HG03066 (cell line): ENCODE measurements at regions not wholly inside any gene's neighbourhood (a gene's known extent, or its start where the extent isn't known, plus 50 kb on each side); places are given as distances from the start of the nearest gene placed in this dataset.

ENCODE experiments used
- ATAC-seq: cut with Tn5 transposase; IDR thresholded peaks from one replicate; pipeline ENCODE4 v1.9.1; 2021; ENCODE audit warnings: low read depth; ENCODE audit not compliant: unreplicated experiment

- ATAC-seq = no peak
Observed at GRCh38 chr10:36188461-36188860, 546.4 kb upstream of the FZD8 start.

GRCh38 chr10:36188080-36188453 is 546.0 kb upstream of the FZD8 start:
- no peak for ATAC-seq

GRCh38 chr10:36187380-36188079 is 545.4 kb upstream of the FZD8 start:
- no peak for ATAC-seq

- no peak for ATAC-seq
Observed at GRCh38 chr10:36185097-36185496, 543.0 kb upstream of the FZD8 start.

- ATAC-seq = no peak
Observed at GRCh38 chr10:36183726-36184125, 541.6 kb upstream of the FZD8 start.

- ATAC-seq = no peak
Observed at GRCh38 chr10:36183056-36183455, 541.0 kb upstream of the FZD8 start.

- no peak for ATAC-seq
Observed at GRCh38 chr10:36182606-36183005, 540.5 kb upstream of the FZD8 start.

GRCh38 chr10:36182179-36182566 is 540.1 kb upstream of the FZD8 start:
- ATAC-seq = no peak

GRCh38 chr10:36181426-36182178 is 539.5 kb upstream of the FZD8 start:
- no peak for ATAC-seq

GRCh38 chr10:36178616-36179015 is 536.5 kb upstream of the FZD8 start:
- no peak for ATAC-seq

- ATAC-seq = no peak
Observed at GRCh38 chr10:36177071-36177470, 535.0 kb upstream of the FZD8 start.

GRCh38 chr10:36175954-36176353 is 533.9 kb upstream of the FZD8 start:
- ATAC-seq = no peak

- no peak for ATAC-seq
Observed at GRCh38 chr10:36173364-36173763, 531.3 kb upstream of the FZD8 start.

- no peak for ATAC-seq
Observed at GRCh38 chr10:36171953-36172940, 530.2 kb upstream of the FZD8 start.

GRCh38 chr10:36171556-36171952 is 529.5 kb upstream of the FZD8 start:
- no peak for ATAC-seq

GRCh38 chr10:36170943-36171501 is 528.9 kb upstream of the FZD8 start:
- ATAC-seq = no peak

- ATAC-seq = no peak
Observed at GRCh38 chr10:36170142-36170719, 528.1 kb upstream of the FZD8 start.

- ATAC-seq = no peak
Observed at GRCh38 chr10:36168777-36169176, 526.7 kb upstream of the FZD8 start.

- ATAC-seq = no peak
Observed at GRCh38 chr10:36164556-36165504, 522.7 kb upstream of the FZD8 start.
